ENCODE measurements at regions not wholly inside any gene's neighbourhood (a gene's known extent, or its start where the extent isn't known, plus 50 kb on each side); places are given as distances from the start of the nearest gene placed in this dataset.

- TF ChIP-seq NANOG (IDR thresholded peaks at IDR 0.05; ENCODE audit: insufficient read depth, low read depth, low read length, poor library complexity, severe bottlenecking) (no peak), SP4 (IDR thresholded peaks at IDR 0.05; ENCODE audit: low read length) (no peak), CEBPB (IDR thresholded peaks at IDR 0.05; ENCODE audit: low read depth, low read length) (0 out of 2 replicates have a peak, but pooled peaks have one; percentile 14), SAP30 (IDR thresholded peaks at IDR 0.05; ENCODE audit: insufficient read depth, insufficient replicate concordance, low read length) (no peak), CBX8 (IDR thresholded peaks at IDR 0.05; ENCODE audit: borderline replicate concordance, low read depth, low read length) (no peak), CTBP2 (IDR thresholded peaks at IDR 0.05; ENCODE audit: borderline replicate concordance, insufficient read depth, insufficient read length, low read length) (no peak)
Measured at GRCh38 chr20:8974009-8974708, 94.7 kb upstream of the PLCB4 start (continued).
